ENCODE measurements at regions not wholly inside any gene's neighbourhood (a gene's known extent, or its start where the extent isn't known, plus 50 kb on each side); places are given as distances from the start of the nearest gene placed in this dataset.

GRCh38 chr2:167900435-167901114 is 346.8 kb downstream of the STK39 start:
- DNase-seq: no peak

GRCh38 chr2:167898340-167898739 is 349.1 kb downstream of the STK39 start:
- no peak for DNase-seq

- no peak for DNase-seq
Measured at GRCh38 chr2:167891841-167892240, 355.6 kb downstream of the STK39 start.

GRCh38 chr2:167890739-167891138 is 356.7 kb downstream of the STK39 start:
- no peak for DNase-seq

GRCh38 chr2:167880415-167880814 is 367.0 kb downstream of the STK39 start:
- no peak for DNase-seq

- DNase-seq: no peak
Measured at GRCh38 chr2:167875529-167875928, 371.9 kb downstream of the STK39 start.

- DNase-seq: no peak
Measured at GRCh38 chr2:167874812-167875211, 372.6 kb downstream of the STK39 start.

GRCh38 chr2:167871286-167871685 is 376.1 kb downstream of the STK39 start:
- DNase-seq: no peak

DNA sequence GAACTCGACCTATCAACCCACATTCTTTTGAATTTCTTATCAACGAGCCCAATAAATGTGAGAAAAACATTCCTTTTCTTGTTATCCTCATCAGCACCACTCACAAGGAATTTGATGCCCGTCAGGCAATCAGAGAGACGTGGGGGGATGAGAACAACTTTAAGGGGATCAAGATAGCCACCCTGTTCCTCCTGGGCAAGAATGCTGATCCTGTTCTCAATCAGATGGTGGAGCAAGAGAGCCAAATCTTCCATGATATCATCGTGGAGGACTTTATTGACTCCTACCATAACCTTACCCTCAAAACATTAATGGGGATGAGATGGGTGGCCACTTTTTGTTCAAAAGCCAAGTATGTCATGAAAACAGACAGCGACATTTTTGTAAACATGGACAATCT is 378.2 kb downstream of the STK39 start:
- no peak for DNase-seq

DNA sequence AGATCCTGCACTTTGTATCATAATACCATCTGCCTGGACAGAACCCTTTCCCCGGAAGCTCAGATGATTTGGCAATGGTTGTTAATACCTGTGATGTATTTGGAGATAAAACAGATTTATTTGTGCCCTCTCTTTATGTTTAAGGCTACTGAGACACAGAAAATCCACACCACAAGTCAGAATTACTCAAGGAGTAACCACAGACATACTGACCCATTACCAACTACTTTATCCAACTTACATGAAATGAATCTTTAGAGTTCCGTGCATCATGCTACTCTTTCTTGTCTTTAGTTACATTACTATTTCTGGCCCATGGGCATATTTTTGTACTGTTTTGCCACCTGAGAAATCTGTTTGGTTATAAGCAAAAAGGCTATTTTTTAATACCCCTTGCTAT is 384.0 kb downstream of the STK39 start:
- no peak for DNase-seq

DNA sequence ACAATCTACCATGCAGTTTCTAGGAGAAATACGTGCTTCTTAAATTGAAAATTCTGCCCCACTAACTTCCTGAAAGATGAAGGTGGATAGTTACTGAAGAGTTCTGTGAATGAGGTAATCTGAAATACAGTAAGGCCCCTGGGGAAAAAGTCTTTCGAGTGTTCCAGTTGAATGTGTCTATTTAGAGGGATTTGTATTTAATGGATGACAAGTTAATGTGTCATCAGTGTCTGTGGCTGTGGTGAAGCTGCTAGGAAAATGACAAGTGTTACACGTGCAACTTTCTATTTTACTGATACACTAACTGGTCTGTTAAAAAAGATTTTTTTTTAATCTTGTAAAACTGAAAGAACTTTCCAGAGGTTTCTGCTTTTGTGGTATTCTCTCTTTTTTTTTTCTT is 384.6 kb downstream of the STK39 start:
- DNase-seq: no peak

- no peak for DNase-seq
Measured at GRCh38 chr2:167862296-167862695, 385.1 kb downstream of the STK39 start.

DNA sequence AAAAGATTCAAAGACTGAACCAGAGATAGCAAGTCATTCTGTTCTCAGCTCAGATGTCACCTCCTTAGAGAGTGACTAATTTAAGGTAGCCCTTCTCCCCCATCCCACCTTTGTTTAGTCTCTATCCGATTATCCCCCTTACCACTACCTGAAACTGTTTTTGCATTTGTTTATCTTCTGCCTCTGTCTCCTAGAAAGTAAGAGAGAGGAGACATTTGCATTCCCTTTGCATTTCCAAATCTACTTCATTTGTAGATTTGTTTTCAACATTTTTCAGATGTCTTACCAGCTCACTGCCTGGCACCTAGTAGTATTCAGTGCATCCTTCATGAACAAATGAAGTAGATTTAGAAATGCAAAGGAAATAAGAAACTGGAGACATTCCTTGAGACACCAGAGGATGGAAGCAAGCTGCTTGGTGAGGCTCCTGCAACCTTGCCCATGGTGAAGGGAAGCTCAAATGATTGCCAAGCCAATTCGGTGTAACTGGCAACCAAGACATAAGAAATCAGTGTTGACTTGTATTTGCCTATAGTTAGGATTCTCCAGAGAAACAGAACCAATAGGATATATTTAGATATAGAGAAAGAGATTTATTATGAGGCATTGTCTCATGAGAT is 385.7 kb downstream of the STK39 start:
- DNase-seq: no peak

GRCh38 chr2:167860082-167860481 is 387.3 kb downstream of the STK39 start:
- DNase-seq: no peak

DNA sequence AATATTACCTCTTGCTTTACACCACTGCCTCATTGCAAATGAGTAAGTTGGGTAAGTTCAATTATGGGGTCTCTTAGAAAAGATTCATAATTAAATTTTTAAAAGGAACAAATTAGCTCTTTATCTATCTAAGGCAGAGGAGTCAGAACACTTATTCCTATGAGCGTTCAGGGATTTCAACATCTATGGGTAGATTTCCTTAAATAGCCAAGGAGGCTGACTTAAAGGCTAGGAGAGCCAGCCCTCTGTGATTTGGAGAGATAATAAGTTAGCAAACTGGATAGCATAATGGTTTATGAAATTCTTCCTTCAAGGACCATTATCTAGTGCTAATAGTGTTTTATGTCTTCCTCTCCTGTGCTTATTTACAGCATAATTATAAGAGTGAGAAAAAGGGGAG is 387.7 kb downstream of the STK39 start:
- DNase-seq: no peak

DNA sequence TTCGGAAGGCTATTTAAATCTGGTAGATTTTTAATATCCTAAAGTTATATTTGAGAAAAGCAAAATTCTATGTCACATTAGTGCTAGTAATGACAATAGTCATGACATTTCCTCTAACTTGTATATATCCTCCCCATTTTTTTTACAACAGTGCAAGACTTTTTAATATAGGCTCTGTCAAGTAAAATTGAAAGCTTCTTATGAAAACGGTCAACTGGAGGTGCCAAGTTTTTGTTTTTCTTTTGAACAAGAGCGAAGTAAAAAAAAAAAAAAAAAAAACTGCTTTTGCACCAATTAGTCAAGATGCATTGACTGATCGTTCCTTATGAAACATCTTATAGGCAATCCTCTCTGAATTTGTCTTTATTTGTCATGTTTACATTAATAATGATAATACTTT is 389.3 kb downstream of the STK39 start:
- no peak for DNase-seq

- peak in 2 of 51 donors; percentile 5 to 13 for DNase-seq
Measured at GRCh38 chr2:167857416-167857815, 390.0 kb downstream of the STK39 start.

- no peak for DNase-seq
Measured at GRCh38 chr2:167856190-167856589, 391.2 kb downstream of the STK39 start.

- DNase-seq: no peak
Measured at GRCh38 chr2:167855211-167855610, 392.2 kb downstream of the STK39 start.

- no peak for DNase-seq
Measured at GRCh38 chr2:167853717-167854116, 393.7 kb downstream of the STK39 start.

- DNase-seq: no peak
Measured at GRCh38 chr2:167851876-167852275, 395.5 kb downstream of the STK39 start.

GRCh38 chr2:167851323-167851860 is 396.0 kb downstream of the STK39 start:
- no peak for DNase-seq

Data from hypothalamus (tissue), 51 donors.